ENCODE measurements at regions not wholly inside any gene's neighbourhood (a gene's known extent, or its start where the extent isn't known, plus 50 kb on each side); places are given as distances from the start of the nearest gene placed in this dataset.

DNA sequence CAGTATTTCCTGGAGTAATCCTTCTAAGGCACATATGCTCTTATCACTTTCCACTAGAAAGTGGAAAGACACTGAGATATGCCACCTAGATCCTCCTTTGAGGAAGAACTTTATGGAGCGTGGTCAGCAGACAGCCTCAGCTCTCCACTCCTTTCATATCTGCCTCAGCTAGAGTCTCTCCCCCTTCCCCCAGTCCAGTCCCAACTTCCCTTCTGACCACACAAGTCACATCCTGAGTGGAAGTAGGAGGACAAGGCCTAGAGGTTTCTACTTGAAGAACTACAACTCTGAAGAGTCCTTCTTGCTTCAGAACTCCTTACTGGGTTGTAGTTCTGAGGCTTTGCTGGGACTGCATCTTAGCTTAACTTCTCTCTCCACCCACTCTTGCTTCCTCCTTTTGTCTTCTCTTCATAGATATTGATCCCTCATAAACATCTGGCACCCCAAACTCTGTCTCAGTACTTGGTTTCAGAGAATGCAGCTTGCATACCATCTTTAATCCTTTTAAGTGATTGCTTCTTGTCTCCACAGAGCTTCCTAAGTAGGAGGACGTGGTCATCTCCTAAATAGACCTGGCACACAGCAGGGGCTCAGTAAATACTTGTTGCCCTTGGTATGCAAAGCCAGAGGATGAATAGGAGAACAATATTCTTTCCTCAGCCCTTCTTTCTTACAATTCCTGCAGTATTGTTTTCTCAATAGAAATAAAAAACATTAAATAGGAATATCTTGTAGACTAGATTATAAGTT lies 109.6 kb downstream of the OXSM start:
- H3K9ac ChIP-seq (ENCODE audit: control insufficient read depth, insufficient read depth, low read length), result no peak overlapping the region
- intact Hi-C loops (cut with micrococcal nuclease; ENCODE audit: unreplicated experiment) (loop anchor here (5.0 to 10.0 kb wide), 3 partner anchors 42 to 815 kb away; no protein-coding TSS in a partner anchor), in situ Hi-C loops (cut with MboI) (loop anchor here (5.0 kb wide), 1 partner anchor 252 kb away; no protein-coding TSS in a partner anchor)
- 0 out of 4 replicates have a peak, but pooled peaks cover 0 to 2% of the 10 kb centered on the region in 2 experiments for H3K27me3 ChIP-seq (replicated peaks in 1 of 2; ENCODE audit: control insufficient read depth in 2 of 2, insufficient read depth in 2 of 2, low read length in 1 of 2)
- no peak overlapping the region for H2AFZ ChIP-seq (ENCODE audit: control insufficient read depth, low read depth, low read length)
- SMC1A ChIA-PET (ENCODE audit: uncharacterized antibody, unreplicated experiment), result interaction anchor here (1.1 kb wide), 1 partner anchor 252 kb away, joined by 6 read pairs; no protein-coding TSS in a partner anchor
- FAIRE-seq (no peak), ATAC-seq (no peak), DNase-seq (ENCODE audit: low read depth, low spot score) (no peak)
- no peaks in the 10 kb centered on the region for H3K36me3 ChIP-seq (ENCODE audit: control insufficient read depth in 2 of 2, insufficient read depth in 2 of 2, low read length in 1 of 2)
- no peak overlapping the region for H3K27ac ChIP-seq (ENCODE audit: control insufficient read depth, insufficient read depth)
- no peak overlapping the region for H3K4me3 ChIP-seq
- BruUV-seq (replicated peaks), result no TSS peak
- POLR2A ChIA-PET, result no interaction called here
- H4K20me1 ChIP-seq (ENCODE audit: control insufficient read depth, insufficient read depth), result no peaks in the 10 kb centered on the region
- no peaks in the 10 kb centered on the region for H3K9me3 ChIP-seq (replicated peaks; ENCODE audit: control insufficient read depth, insufficient read depth, low read length)
- no peaks in the 10 kb centered on the region for H3K79me2 ChIP-seq (ENCODE audit: control insufficient read depth, insufficient read depth, low read length)
- CTCF ChIA-PET, result interaction anchor here (0.9 to 2.8 kb wide), 5 partner anchors 15 to 358 kb away, joined by 3 to 17 read pairs (median 3); no protein-coding TSS in a partner anchor
- no peak overlapping the region for H3K4me2 ChIP-seq (ENCODE audit: control insufficient read depth, insufficient read depth)
- 10% methylated on average over 2 of the region's 2 CpGs for WGBS (ENCODE audit: insufficient coverage, insufficient replicate concordance, low lambda C conversion rate, missing lambda C conversion rate)
- RAD21 ChIA-PET (ENCODE audit: unreplicated experiment), result interaction anchor here (1.0 kb wide), 1 partner anchor 252 kb away, joined by 4 read pairs; no protein-coding TSS in a partner anchor
- no peaks in the 10 kb centered on the region for H3K4me1 ChIP-seq (ENCODE audit: control insufficient read depth, insufficient read depth, low read length)
- TF ChIP-seq, protein P1, sequence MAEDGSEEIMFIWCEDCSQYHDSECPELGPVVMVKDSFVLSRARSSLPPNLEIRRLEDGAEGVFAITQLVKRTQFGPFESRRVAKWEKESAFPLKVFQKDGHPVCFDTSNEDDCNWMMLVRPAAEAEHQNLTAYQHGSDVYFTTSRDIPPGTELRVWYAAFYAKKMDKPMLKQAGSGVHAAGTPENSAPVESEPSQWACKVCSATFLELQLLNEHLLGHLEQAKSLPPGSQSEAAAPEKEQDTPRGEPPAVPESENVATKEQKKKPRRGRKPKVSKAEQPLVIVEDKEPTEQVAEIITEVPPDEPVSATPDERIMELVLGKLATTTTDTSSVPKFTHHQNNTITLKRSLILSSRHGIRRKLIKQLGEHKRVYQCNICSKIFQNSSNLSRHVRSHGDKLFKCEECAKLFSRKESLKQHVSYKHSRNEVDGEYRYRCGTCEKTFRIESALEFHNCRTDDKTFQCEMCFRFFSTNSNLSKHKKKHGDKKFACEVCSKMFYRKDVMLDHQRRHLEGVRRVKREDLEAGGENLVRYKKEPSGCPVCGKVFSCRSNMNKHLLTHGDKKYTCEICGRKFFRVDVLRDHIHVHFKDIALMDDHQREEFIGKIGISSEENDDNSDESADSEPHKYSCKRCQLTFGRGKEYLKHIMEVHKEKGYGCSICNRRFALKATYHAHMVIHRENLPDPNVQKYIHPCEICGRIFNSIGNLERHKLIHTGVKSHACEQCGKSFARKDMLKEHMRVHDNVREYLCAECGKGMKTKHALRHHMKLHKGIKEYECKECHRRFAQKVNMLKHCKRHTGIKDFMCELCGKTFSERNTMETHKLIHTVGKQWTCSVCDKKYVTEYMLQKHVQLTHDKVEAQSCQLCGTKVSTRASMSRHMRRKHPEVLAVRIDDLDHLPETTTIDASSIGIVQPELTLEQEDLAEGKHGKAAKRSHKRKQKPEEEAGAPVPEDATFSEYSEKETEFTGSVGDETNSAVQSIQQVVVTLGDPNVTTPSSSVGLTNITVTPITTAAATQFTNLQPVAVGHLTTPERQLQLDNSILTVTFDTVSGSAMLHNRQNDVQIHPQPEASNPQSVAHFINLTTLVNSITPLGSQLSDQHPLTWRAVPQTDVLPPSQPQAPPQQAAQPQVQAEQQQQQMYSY (CRISPR knock-in tag; IDR thresholded peaks at IDR 0.05), result no peak
- TF ChIP-seq, protein P2, sequence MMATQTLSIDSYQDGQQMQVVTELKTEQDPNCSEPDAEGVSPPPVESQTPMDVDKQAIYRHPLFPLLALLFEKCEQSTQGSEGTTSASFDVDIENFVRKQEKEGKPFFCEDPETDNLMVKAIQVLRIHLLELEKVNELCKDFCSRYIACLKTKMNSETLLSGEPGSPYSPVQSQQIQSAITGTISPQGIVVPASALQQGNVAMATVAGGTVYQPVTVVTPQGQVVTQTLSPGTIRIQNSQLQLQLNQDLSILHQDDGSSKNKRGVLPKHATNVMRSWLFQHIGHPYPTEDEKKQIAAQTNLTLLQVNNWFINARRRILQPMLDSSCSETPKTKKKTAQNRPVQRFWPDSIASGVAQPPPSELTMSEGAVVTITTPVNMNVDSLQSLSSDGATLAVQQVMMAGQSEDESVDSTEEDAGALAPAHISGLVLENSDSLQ (IDR thresholded peaks at IDR 0.05), result no peak
- TF ChIP-seq, protein P3, sequence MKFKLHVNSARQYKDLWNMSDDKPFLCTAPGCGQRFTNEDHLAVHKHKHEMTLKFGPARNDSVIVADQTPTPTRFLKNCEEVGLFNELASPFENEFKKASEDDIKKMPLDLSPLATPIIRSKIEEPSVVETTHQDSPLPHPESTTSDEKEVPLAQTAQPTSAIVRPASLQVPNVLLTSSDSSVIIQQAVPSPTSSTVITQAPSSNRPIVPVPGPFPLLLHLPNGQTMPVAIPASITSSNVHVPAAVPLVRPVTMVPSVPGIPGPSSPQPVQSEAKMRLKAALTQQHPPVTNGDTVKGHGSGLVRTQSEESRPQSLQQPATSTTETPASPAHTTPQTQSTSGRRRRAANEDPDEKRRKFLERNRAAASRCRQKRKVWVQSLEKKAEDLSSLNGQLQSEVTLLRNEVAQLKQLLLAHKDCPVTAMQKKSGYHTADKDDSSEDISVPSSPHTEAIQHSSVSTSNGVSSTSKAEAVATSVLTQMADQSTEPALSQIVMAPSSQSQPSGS (IDR thresholded peaks at IDR 0.05; ENCODE audit: low read length), result no peak
- no peak for TF ChIP-seq ZNF24 (IDR thresholded peaks at IDR 0.05)
- TF ChIP-seq MTA3 (IDR thresholded peaks at IDR 0.05; ENCODE audit: borderline replicate concordance, low read length), result no peak
- TF ChIP-seq NFIC (IDR thresholded peaks at IDR 0.05; ENCODE audit: low read depth, low read length), result no peak
- no peak for TF ChIP-seq ZSCAN29 (IDR thresholded peaks at IDR 0.05)
- no peak for TF ChIP-seq SRF (IDR thresholded peaks at IDR 0.05; ENCODE audit: low read depth in 2 of 2, low read length in 2 of 2)
- TF ChIP-seq, protein P4, sequence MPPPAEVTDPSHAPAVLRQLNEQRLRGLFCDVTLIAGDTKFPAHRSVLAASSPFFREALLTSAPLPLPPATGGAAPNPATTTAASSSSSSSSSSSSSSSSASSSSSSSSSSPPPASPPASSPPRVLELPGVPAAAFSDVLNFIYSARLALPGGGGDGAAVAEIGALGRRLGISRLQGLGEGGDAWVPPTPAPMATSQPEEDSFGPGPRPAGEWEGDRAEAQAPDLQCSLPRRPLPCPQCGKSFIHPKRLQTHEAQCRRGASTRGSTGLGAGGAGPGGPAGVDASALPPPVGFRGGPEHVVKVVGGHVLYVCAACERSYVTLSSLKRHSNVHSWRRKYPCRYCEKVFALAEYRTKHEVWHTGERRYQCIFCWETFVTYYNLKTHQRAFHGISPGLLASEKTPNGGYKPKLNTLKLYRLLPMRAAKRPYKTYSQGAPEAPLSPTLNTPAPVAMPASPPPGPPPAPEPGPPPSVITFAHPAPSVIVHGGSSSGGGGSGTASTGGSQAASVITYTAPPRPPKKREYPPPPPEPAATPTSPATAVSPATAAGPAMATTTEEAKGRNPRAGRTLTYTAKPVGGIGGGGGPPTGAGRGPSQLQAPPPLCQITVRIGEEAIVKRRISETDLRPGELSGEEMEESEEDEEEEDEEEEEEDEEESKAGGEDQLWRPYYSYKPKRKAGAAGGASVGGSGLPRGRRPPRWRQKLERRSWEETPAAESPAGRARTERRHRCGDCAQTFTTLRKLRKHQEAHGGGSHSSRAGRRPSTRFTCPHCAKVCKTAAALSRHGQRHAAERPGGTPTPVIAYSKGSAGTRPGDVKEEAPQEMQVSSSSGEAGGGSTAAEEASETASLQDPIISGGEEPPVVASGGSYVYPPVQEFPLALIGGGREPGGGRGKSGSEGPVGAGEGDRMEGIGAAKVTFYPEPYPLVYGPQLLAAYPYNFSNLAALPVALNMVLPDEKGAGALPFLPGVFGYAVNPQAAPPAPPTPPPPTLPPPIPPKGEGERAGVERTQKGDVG (CRISPR knock-in tag; IDR thresholded peaks at IDR 0.05), result no peak
- TF ChIP-seq CHD2 (IDR thresholded peaks at IDR 0.05; ENCODE audit: borderline replicate concordance, low read depth, low read length), result no peak
- no peak for TF ChIP-seq HDGF (IDR thresholded peaks at IDR 0.05)
